HG02623 (cell line): ENCODE measurements at regions not wholly inside any gene's neighbourhood (a gene's known extent, or its start where the extent isn't known, plus 50 kb on each side); places are given as distances from the start of the nearest gene placed in this dataset.

Experiments
- ATAC-seq: cut with Tn5 transposase; IDR thresholded peaks from one replicate; pipeline ENCODE4 v1.9.1; 2021; ENCODE audit warnings: moderate library complexity; ENCODE audit not compliant: unreplicated experiment

GRCh38 chr12:78683031-78683430 is 181.5 kb upstream of the SYT1 start:
- no peak for ATAC-seq

GRCh38 chr12:78683626-78684025 is 180.9 kb upstream of the SYT1 start:
- no peak for ATAC-seq

- ATAC-seq: no peak
These were observed 180.2 kb upstream of the SYT1 start for GRCh38 chr12:78684419-78684818.

- ATAC-seq: no peak
These were observed 168.8 kb upstream of the SYT1 start for GRCh38 chr12:78695749-78696148.

GRCh38 chr12:78696267-78696666 is 168.3 kb upstream of the SYT1 start:
- no peak for ATAC-seq

GRCh38 chr12:78697817-78698415 is 166.7 kb upstream of the SYT1 start:
- no peak for ATAC-seq

GRCh38 chr12:78698747-78699146 is 165.8 kb upstream of the SYT1 start:
- ATAC-seq: no peak

GRCh38 chr12:78700565-78700964 is 164.0 kb upstream of the SYT1 start:
- no peak for ATAC-seq

GRCh38 chr12:78703820-78704525 is 160.6 kb upstream of the SYT1 start:
- ATAC-seq: no peak

GRCh38 chr12:78711954-78712353 is 152.6 kb upstream of the SYT1 start:
- ATAC-seq: no peak

- no peak for ATAC-seq
These were observed 151.6 kb upstream of the SYT1 start for GRCh38 chr12:78712834-78713481.

- no peak for ATAC-seq
These were observed 144.9 kb upstream of the SYT1 start for GRCh38 chr12:78719721-78720120.

GRCh38 chr12:78721906-78722305 is 142.7 kb upstream of the SYT1 start:
- no peak for ATAC-seq

- no peak for ATAC-seq
These were observed 139.5 kb upstream of the SYT1 start for GRCh38 chr12:78725033-78725432.

GRCh38 chr12:78725951-78726580 is 138.5 kb upstream of the SYT1 start:
- no peak for ATAC-seq

- ATAC-seq: no peak
These were observed 137.7 kb upstream of the SYT1 start for GRCh38 chr12:78726854-78727253.

- no peak for ATAC-seq
These were observed 132.1 kb upstream of the SYT1 start for GRCh38 chr12:78732481-78732880.

- no peak for ATAC-seq
These were observed 124.9 kb upstream of the SYT1 start for GRCh38 chr12:78739653-78740052.

- ATAC-seq: no peak
These were observed 118.6 kb upstream of the SYT1 start for GRCh38 chr12:78746001-78746400.

GRCh38 chr12:78753058-78753457 is 111.5 kb upstream of the SYT1 start:
- no peak for ATAC-seq

GRCh38 chr12:78756936-78757335 is 107.6 kb upstream of the SYT1 start:
- ATAC-seq: no peak

GRCh38 chr12:78759367-78759766 is 105.2 kb upstream of the SYT1 start:
- ATAC-seq: no peak
